HCT116 (cell line): ENCODE measurements at regions not wholly inside any gene's neighbourhood (a gene's known extent, or its start where the extent isn't known, plus 50 kb on each side); places are given as distances from the start of the nearest gene placed in this dataset.

Experiments
- FOSL1 ChIP-seq: IDR thresholded peaks from 2 replicates; pipeline ENCODE4 v1.6.1; 2012; ENCODE audit warnings: low read depth
- JUND ChIP-seq: IDR thresholded peaks from 2 replicates; pipeline ENCODE4 v1.6.1; 2012
- POLR2A ChIP-seq: IDR thresholded peaks from 2 replicates; pipeline ENCODE4 v1.7.0; 2011; ENCODE audit warnings: borderline replicate concordance; ENCODE audit not compliant: insufficient read depth, insufficient read length; ENCODE audit errors: extremely low read depth
- POLR2AphosphoS5 ChIP-seq: IDR thresholded peaks from 2 replicates; pipeline ENCODE4 v1.6.1; 2011; ENCODE audit warnings: mild to moderate bottlenecking, low read depth, low read length, moderate library complexity
- RAD21 ChIP-seq: IDR thresholded peaks from 2 replicates; pipeline ENCODE4 v1.6.1; 2012; ENCODE audit warnings: low read depth, mild to moderate bottlenecking
- ZFX ChIP-seq: fragments of 450-650 bp; IDR thresholded peaks from 2 replicates; pipeline ENCODE4 v1.6.1; 2017
- TF ChIP-seq, protein P1 (sequence below), 3 experiments: fragments of 200-600 bp in 1 of 3; sonication (generic) in 1 of 3; IDR thresholded peaks in 2 of 3; conservative IDR thresholded peaks in 1 of 3; 2 replicates each; pipeline ENCODE4 v1.5.1; 2012 to 2017; ENCODE audit warnings: low read depth in 2 of 3, low read length in 2 of 3, antibody characterized with exemption in 1 of 3, borderline replicate concordance in 1 of 3, control low read depth in 1 of 3, mild to moderate bottlenecking in 1 of 3, mixed read lengths in 1 of 3, mixed run types in 1 of 3, moderate library complexity in 1 of 3; ENCODE audit not compliant: insufficient read depth in 1 of 3
- TF ChIP-seq, protein P2 (sequence below): IDR thresholded peaks from 2 replicates; pipeline ENCODE4 v1.6.1; 2012; ENCODE audit warnings: low read depth

DNA sequence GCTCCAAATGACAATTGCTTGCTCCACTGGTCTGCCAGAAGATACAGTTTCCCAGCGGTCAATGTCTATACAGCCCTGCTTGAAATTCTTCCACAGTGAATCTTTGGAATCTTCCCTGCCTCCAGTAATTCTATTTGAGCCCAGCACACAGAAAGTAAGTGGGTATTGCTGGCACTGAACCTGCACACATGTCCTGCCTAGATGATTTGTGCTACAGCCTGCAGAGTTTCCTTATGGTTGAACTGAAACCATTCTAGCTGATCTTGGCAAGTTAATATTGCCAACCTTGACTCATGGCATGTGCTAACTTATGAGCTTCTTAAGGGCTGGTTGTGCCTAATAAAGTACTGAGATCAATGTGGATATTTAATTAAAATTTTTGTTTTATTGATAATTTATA is 553.8 kb upstream of the GNPDA2 start:
- TF ChIP-seq POLR2AphosphoS5, result no peak
- TF ChIP-seq, protein P1, sequence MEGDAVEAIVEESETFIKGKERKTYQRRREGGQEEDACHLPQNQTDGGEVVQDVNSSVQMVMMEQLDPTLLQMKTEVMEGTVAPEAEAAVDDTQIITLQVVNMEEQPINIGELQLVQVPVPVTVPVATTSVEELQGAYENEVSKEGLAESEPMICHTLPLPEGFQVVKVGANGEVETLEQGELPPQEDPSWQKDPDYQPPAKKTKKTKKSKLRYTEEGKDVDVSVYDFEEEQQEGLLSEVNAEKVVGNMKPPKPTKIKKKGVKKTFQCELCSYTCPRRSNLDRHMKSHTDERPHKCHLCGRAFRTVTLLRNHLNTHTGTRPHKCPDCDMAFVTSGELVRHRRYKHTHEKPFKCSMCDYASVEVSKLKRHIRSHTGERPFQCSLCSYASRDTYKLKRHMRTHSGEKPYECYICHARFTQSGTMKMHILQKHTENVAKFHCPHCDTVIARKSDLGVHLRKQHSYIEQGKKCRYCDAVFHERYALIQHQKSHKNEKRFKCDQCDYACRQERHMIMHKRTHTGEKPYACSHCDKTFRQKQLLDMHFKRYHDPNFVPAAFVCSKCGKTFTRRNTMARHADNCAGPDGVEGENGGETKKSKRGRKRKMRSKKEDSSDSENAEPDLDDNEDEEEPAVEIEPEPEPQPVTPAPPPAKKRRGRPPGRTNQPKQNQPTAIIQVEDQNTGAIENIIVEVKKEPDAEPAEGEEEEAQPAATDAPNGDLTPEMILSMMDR (IDR thresholded peaks at IDR 0.05 in 2 of 3, conservative IDR thresholded peaks at IDR 0.05 in 1 of 3; ENCODE audit: borderline replicate concordance in 1 of 3, insufficient read depth in 1 of 3, low read depth in 2 of 3, low read length in 2 of 3), result no peak
- TF ChIP-seq, protein P2, sequence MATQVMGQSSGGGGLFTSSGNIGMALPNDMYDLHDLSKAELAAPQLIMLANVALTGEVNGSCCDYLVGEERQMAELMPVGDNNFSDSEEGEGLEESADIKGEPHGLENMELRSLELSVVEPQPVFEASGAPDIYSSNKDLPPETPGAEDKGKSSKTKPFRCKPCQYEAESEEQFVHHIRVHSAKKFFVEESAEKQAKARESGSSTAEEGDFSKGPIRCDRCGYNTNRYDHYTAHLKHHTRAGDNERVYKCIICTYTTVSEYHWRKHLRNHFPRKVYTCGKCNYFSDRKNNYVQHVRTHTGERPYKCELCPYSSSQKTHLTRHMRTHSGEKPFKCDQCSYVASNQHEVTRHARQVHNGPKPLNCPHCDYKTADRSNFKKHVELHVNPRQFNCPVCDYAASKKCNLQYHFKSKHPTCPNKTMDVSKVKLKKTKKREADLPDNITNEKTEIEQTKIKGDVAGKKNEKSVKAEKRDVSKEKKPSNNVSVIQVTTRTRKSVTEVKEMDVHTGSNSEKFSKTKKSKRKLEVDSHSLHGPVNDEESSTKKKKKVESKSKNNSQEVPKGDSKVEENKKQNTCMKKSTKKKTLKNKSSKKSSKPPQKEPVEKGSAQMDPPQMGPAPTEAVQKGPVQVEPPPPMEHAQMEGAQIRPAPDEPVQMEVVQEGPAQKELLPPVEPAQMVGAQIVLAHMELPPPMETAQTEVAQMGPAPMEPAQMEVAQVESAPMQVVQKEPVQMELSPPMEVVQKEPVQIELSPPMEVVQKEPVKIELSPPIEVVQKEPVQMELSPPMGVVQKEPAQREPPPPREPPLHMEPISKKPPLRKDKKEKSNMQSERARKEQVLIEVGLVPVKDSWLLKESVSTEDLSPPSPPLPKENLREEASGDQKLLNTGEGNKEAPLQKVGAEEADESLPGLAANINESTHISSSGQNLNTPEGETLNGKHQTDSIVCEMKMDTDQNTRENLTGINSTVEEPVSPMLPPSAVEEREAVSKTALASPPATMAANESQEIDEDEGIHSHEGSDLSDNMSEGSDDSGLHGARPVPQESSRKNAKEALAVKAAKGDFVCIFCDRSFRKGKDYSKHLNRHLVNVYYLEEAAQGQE, result no peak
- TF ChIP-seq POLR2A, result no peak
- no peak for TF ChIP-seq JUND
- no peak for TF ChIP-seq RAD21
- no peak for TF ChIP-seq FOSL1
- TF ChIP-seq ZFX, result no peak
